GM19351 (cell line): ENCODE measurements at regions not wholly inside any gene's neighbourhood (a gene's known extent, or its start where the extent isn't known, plus 50 kb on each side); places are given as distances from the start of the nearest gene placed in this dataset.

Experiments
- ATAC-seq: cut with Tn5 transposase; IDR thresholded peaks from one replicate; pipeline ENCODE4 v1.9.1; 2021; ENCODE audit warnings: mild to moderate bottlenecking, moderate library complexity; ENCODE audit not compliant: unreplicated experiment

- ATAC-seq, result no peak
Observed at GRCh38 chr2:515441-516127, 161.6 kb downstream of the TMEM18 start.

GRCh38 chr2:513981-514706, 163.1 kb downstream of the TMEM18 start:
- ATAC-seq, result no peak

- ATAC-seq, result no peak
Observed at GRCh38 chr2:510839-511238, 166.4 kb downstream of the TMEM18 start.

GRCh38 chr2:509888-510287, 167.3 kb downstream of the TMEM18 start:
- ATAC-seq, result no peak

- no peak for ATAC-seq
Observed at GRCh38 chr2:508121-508520, 169.1 kb downstream of the TMEM18 start.

- no peak for ATAC-seq
Observed at GRCh38 chr2:506866-507265, 170.3 kb downstream of the TMEM18 start.

- ATAC-seq, result no peak
Observed at GRCh38 chr2:506451-506850, 170.8 kb downstream of the TMEM18 start.

GRCh38 chr2:505941-506340, 171.3 kb downstream of the TMEM18 start:
- ATAC-seq, result no peak

GRCh38 chr2:503288-503999, 173.8 kb downstream of the TMEM18 start:
- ATAC-seq, result no peak

GRCh38 chr2:502831-503230, 174.4 kb downstream of the TMEM18 start:
- no peak for ATAC-seq

- no peak for ATAC-seq
Observed at GRCh38 chr2:501667-502066, 175.5 kb downstream of the TMEM18 start.

- ATAC-seq, result no peak
Observed at GRCh38 chr2:501130-501529, 176.1 kb downstream of the TMEM18 start.

GRCh38 chr2:499726-500125, 177.5 kb downstream of the TMEM18 start:
- no peak for ATAC-seq

GRCh38 chr2:498493-499178, 178.6 kb downstream of the TMEM18 start:
- ATAC-seq, result no peak

- ATAC-seq, result no peak
Observed at GRCh38 chr2:497770-498492, 179.3 kb downstream of the TMEM18 start.

GRCh38 chr2:496729-497128, 180.5 kb downstream of the TMEM18 start:
- ATAC-seq, result no peak

GRCh38 chr2:495745-496275, 181.4 kb downstream of the TMEM18 start:
- ATAC-seq, result no peak

- no peak for ATAC-seq
Observed at GRCh38 chr2:494853-495252, 182.4 kb downstream of the TMEM18 start.

- no peak for ATAC-seq
Observed at GRCh38 chr2:493228-493627, 184.0 kb downstream of the TMEM18 start.

GRCh38 chr2:492178-492577, 185.0 kb downstream of the TMEM18 start:
- no peak for ATAC-seq
